SK-N-SH (cell line): ENCODE measurements at regions not wholly inside any gene's neighbourhood (a gene's known extent, or its start where the extent isn't known, plus 50 kb on each side); places are given as distances from the start of the nearest gene placed in this dataset.

ENCODE experiments used
- CTCF ChIA-PET: fragments of 300-600, 350-600 bp; formaldehyde crosslinking; extraction: SDS; loops from one replicate; lab custom pipeline; 2021; lab: Yijun Ruan, JAX
- POLR2A ChIA-PET: fragments of 350-600 bp; sonication (Branson Sonifier 250); formaldehyde crosslinking; extraction: SDS; loops from one replicate; lab custom pipeline; 2020; ENCODE audit warnings: antibody characterized with exemption, inconsistent platforms; lab: Yijun Ruan, JAX
- DNase-seq: peaks from one replicate; pipeline ENCODE4 v3.0.0; 2012
- H2AFZ ChIP-seq: fragments of 200-600 bp; sonication (generic); 2 replicates; pipeline ENCODE4 v1.8.1; 2016; ENCODE audit warnings: antibody characterized with exemption, mild to moderate bottlenecking, low read depth
- H3F3A ChIP-seq: fragments of 200-600 bp; sonication (generic); replicated peaks from 2 replicates; pipeline ENCODE3; 2016; ENCODE audit warnings: antibody characterized with exemption, mild to moderate bottlenecking; ENCODE audit not compliant: insufficient read depth
- H3K27ac ChIP-seq, 2 experiments: fragments of 200-500 bp in 1 of 2; fragments of 200-600 bp in 1 of 2; sonication (Bioruptor generic) in 1 of 2; sonication (generic), shearing (Covaris generic) in 1 of 2; 2 replicates each; pipeline versions ENCODE4 v1.5.1 to v1.6.1; 2014 to 2016; ENCODE audit warnings: low read depth in 2 of 2, inconsistent platforms in 1 of 2, low read length in 1 of 2, mild to moderate bottlenecking in 1 of 2, mixed read lengths in 1 of 2
- H3K27me3 ChIP-seq: fragments of 200-600 bp; sonication (generic), shearing (Covaris generic); 2 replicates; pipeline ENCODE4 v1.6.1; 2016; ENCODE audit warnings: mixed run types; ENCODE audit not compliant: insufficient read depth
- H3K36me3 ChIP-seq, 2 experiments: fragments of 200-500 bp in 1 of 2; fragments of 200-600 bp in 1 of 2; sonication (Bioruptor generic) in 1 of 2; sonication (generic) in 1 of 2; replicated peaks in 1 of 2; 2 replicates each; pipeline versions ENCODE3 to v1.5.1; 2014 to 2016; ENCODE audit warnings: low read length in 1 of 2, mild to moderate bottlenecking in 1 of 2; ENCODE audit not compliant: insufficient read depth in 2 of 2, control insufficient read depth in 1 of 2
- H3K4me1 ChIP-seq, 2 experiments: fragments of 200-500 bp in 1 of 2; fragments of 200-600 bp in 1 of 2; sonication (Bioruptor generic) in 1 of 2; sonication (generic), shearing (Covaris generic) in 1 of 2; 2 replicates each; pipeline versions ENCODE4 v1.5.1 to v1.6.1; 2014 to 2016; ENCODE audit warnings: low read depth in 1 of 2, low read length in 1 of 2, mixed run types in 1 of 2; ENCODE audit not compliant: insufficient read depth in 2 of 2, control insufficient read depth in 1 of 2
- H3K4me2 ChIP-seq: fragments of 200-600 bp; sonication (generic), shearing (Covaris generic); 2 replicates; pipeline ENCODE4 v1.6.1; 2017; ENCODE audit warnings: mixed run types
- H3K4me3 ChIP-seq, 2 experiments: fragments of 200-500 bp in 1 of 2; fragments of 200-600 bp in 1 of 2; sonication (Bioruptor generic) in 1 of 2; sonication (generic), shearing (Covaris generic) in 1 of 2; 2 replicates each; pipeline versions ENCODE4 v1.5.1 to v1.8.1; 2014 to 2016; ENCODE audit warnings: low read depth in 2 of 2, inconsistent platforms in 1 of 2, low read length in 1 of 2, mild to moderate bottlenecking in 1 of 2, mixed read lengths in 1 of 2, moderate library complexity in 1 of 2
- H3K79me2 ChIP-seq: fragments of 200-600 bp; sonication (generic); 2 replicates; pipeline ENCODE4 v1.8.1; 2017; ENCODE audit warnings: mild to moderate bottlenecking; ENCODE audit not compliant: insufficient read depth
- H3K9ac ChIP-seq: fragments of 200-600 bp; sonication (generic); 2 replicates; pipeline ENCODE4 v1.6.1; 2017; ENCODE audit warnings: mixed run types
- H3K9me2 ChIP-seq: fragments of 200-600 bp; sonication (generic); 2 replicates; pipeline ENCODE4 v1.6.1; 2017; ENCODE audit warnings: mixed run types
- H3K9me3 ChIP-seq: fragments of 200-600 bp; sonication (generic); 2 replicates; pipeline ENCODE4 v1.6.1; 2017; ENCODE audit warnings: mixed run types, mild to moderate bottlenecking, moderate library complexity
- H4K20me1 ChIP-seq: fragments of 200-600 bp; sonication (generic); 2 replicates; pipeline ENCODE4 v1.6.1; 2017; ENCODE audit warnings: mild to moderate bottlenecking, mixed run types; ENCODE audit not compliant: insufficient read depth
- CHD2 ChIP-seq: fragments of 150-350 bp; IDR thresholded peaks from 2 replicates; pipeline ENCODE4 v1.6.1; 2018; ENCODE audit warnings: low read length; ENCODE audit not compliant: partially characterized antibody
- EZH2phosphoT487 ChIP-seq: fragments of 200-600 bp; sonication (generic); IDR thresholded peaks from 2 replicates; pipeline ENCODE4 v1.6.1; 2017; ENCODE audit warnings: low read depth, mixed run types, mild to moderate bottlenecking, antibody characterized with exemption, moderate library complexity, borderline replicate concordance
- FOXJ3 ChIP-seq: sonication (generic); formaldehyde crosslinking; IDR thresholded peaks from 2 replicates; pipeline ENCODE4 v1.5.1; 2020; ENCODE audit warnings: mild to moderate bottlenecking, missing genetic modification reagents
- FOXM1 ChIP-seq: IDR thresholded peaks from 2 replicates; pipeline ENCODE4 v1.4.0; 2012; ENCODE audit warnings: low read depth, mild to moderate bottlenecking
- GABPA ChIP-seq: IDR thresholded peaks from 2 replicates; pipeline ENCODE4 v1.4.0; 2012; ENCODE audit warnings: low read depth, mild to moderate bottlenecking
- GATA2 ChIP-seq: sonication (generic); formaldehyde crosslinking; IDR thresholded peaks from 2 replicates; pipeline ENCODE4 v1.5.0; 2020; ENCODE audit warnings: mild to moderate bottlenecking, missing genetic modification reagents
- IRF3 ChIP-seq: fragments of 150-350 bp; IDR thresholded peaks from 2 replicates; pipeline ENCODE4 v1.6.1; 2016; ENCODE audit warnings: mild to moderate bottlenecking, low read depth, low read length
- MAX ChIP-seq: IDR thresholded peaks from 2 replicates; pipeline ENCODE4 v1.4.0; 2012; ENCODE audit warnings: low read depth
- MXI1 ChIP-seq: IDR thresholded peaks from 2 replicates; pipeline ENCODE4 v1.6.1; 2012; ENCODE audit warnings: mild to moderate bottlenecking, low read depth, low read length, improper control_type of control experiment
- PBX3 ChIP-seq: IDR thresholded peaks from 2 replicates; pipeline ENCODE4; 2012
- POLR2AphosphoS5 ChIP-seq: IDR thresholded peaks from 2 replicates; pipeline ENCODE4 v1.6.1; 2012; ENCODE audit warnings: low read depth, low read length
- RCOR1 ChIP-seq: fragments of 150-350 bp; IDR thresholded peaks from 2 replicates; pipeline ENCODE4 v1.6.1; 2017; ENCODE audit warnings: antibody characterized with exemption, low read length
- REST ChIP-seq: IDR thresholded peaks from 2 replicates; pipeline ENCODE4 v1.6.1; 2012; ENCODE audit warnings: mild to moderate bottlenecking, low read depth, low read length, moderate library complexity
- RFX5 ChIP-seq: IDR thresholded peaks from 2 replicates; pipeline ENCODE4 v1.6.1; 2012; ENCODE audit warnings: mild to moderate bottlenecking, improper control_type of control experiment, low read length
- SMC3 ChIP-seq: IDR thresholded peaks from 2 replicates; pipeline ENCODE4 v1.6.1; 2012; ENCODE audit warnings: low read depth, low read length, improper control_type of control experiment
- TAF1 ChIP-seq: IDR thresholded peaks from 2 replicates; pipeline ENCODE4 v1.6.1; 2012; ENCODE audit warnings: low read depth, mild to moderate bottlenecking, low read length, moderate library complexity, borderline replicate concordance
- TCF12 ChIP-seq: IDR thresholded peaks from 2 replicates; pipeline ENCODE4 v1.4.0; 2012
- TEAD4 ChIP-seq: IDR thresholded peaks from 2 replicates; pipeline ENCODE4 v1.4.0; 2012; ENCODE audit warnings: mild to moderate bottlenecking, borderline replicate concordance; ENCODE audit not compliant: insufficient read depth
- USF2 ChIP-seq: fragments of 150-350 bp; IDR thresholded peaks from 2 replicates; pipeline ENCODE4 v1.6.1; 2017; ENCODE audit warnings: antibody characterized with exemption, low read length, low read depth, borderline replicate concordance
- YY1 ChIP-seq: IDR thresholded peaks from 2 replicates; pipeline ENCODE4 v1.4.0; 2012; ENCODE audit warnings: low read depth, mild to moderate bottlenecking
- WGBS: methylation state at CpG from one replicate; pipeline ENCODE4 v1.1.6; 2017; ENCODE audit warnings: low lambda C conversion rate; 5-methylcytosine and 5-hydroxymethylcytosine counted together

GRCh38 chrX:118249146-118249545 is 96.8 kb upstream of the WDR44 start:
- CTCF ChIA-PET: interaction anchor here (1.1 kb wide), 1 partner anchor 20 kb away, joined by 3 read pairs; no protein-coding TSS in a partner anchor
- no peaks in the 10 kb centered on the region for H3K9me2 ChIP-seq
- no peak overlapping the region for H2AFZ ChIP-seq
- H3K36me3 ChIP-seq: no peaks in the 10 kb centered on the region
- no peak overlapping the region for H3K9ac ChIP-seq
- H3K27me3 ChIP-seq: no peaks in the 10 kb centered on the region
- H4K20me1 ChIP-seq: no peaks in the 10 kb centered on the region
- no peak for DNase-seq
- no peaks in the 10 kb centered on the region for H3F3A ChIP-seq
- TF ChIP-seq EZH2phosphoT487: no peak
- TF ChIP-seq, all 33 proteins: peak for 0
- no peaks in the 10 kb centered on the region; a peak in 1 of 4 replicates for H3K4me1 ChIP-seq
- POLR2A ChIA-PET: no interaction called here
- H3K4me2 ChIP-seq: no peak overlapping the region
- H3K9me3 ChIP-seq: no peaks in the 10 kb centered on the region
- no peaks in the 10 kb centered on the region for H3K79me2 ChIP-seq
- H3K27ac ChIP-seq: no peak overlapping the region; a peak in 1 of 4 replicates
- no peak overlapping the region for H3K4me3 ChIP-seq

- ChIA-PET POLR2A (interaction anchor here (0.9 kb wide), 1 partner anchor 134 kb away, joined by 3 read pairs; the partner anchor contains the start of gene KLHL13), CTCF (interaction anchor here (0.8 kb wide), 1 partner anchor 11 kb away, joined by 3 read pairs; no protein-coding TSS in a partner anchor)
- Histone ChIP-seq H3K79me2 (no peaks in the 10 kb centered on the region), H3F3A (no peaks in the 10 kb centered on the region), H3K9me2 (no peaks in the 10 kb centered on the region), H3K27ac (no peak overlapping the region; a peak in 1 of 4 replicates), H3K4me2 (no peak overlapping the region), H3K36me3 (no peaks in the 10 kb centered on the region), H3K4me3 (no peak overlapping the region), H3K9me3 (no peaks in the 10 kb centered on the region), H3K9ac (no peak overlapping the region), H2AFZ (no peak overlapping the region), H3K27me3 (no peaks in the 10 kb centered on the region), H3K4me1 (no peaks in the 10 kb centered on the region; a peak in 1 of 4 replicates), H4K20me1 (no peaks in the 10 kb centered on the region)
- DNase-seq: no peak
- TF ChIP-seq PBX3 (no peak), REST (no peak), IRF3 (no peak), POLR2AphosphoS5 (no peak), FOXJ3 (CRISPR knock-in tag) (no peak), TAF1 (no peak), FOXM1 (no peak), YY1 (no peak), RCOR1 (no peak), USF2 (no peak), MXI1 (no peak), TCF12 (no peak), GABPA (no peak), GATA2 (CRISPR knock-in tag) (no peak), EZH2phosphoT487 (no peak), TEAD4 (no peak), RFX5 (no peak), SMC3 (no peak), CHD2 (no peak), MAX (no peak)
- 46% methylated on average over 1 of the region's 1 CpG for WGBS
Observed at GRCh38 chrX:118250445-118250844, 95.5 kb upstream of the WDR44 start.
